ENCODE measurements at regions not wholly inside any gene's neighbourhood (a gene's known extent, or its start where the extent isn't known, plus 50 kb on each side); places are given as distances from the start of the nearest gene placed in this dataset.

- H3K4me3 ChIP-seq (ENCODE audit: control insufficient read depth, low read depth, low read length) = no peak overlapping the region
- no peak for DNase-seq (ENCODE audit: low read depth)
- no peak for TF ChIP-seq CTCF (conservative IDR thresholded peaks at IDR 0.05; ENCODE audit: control insufficient read depth, insufficient read depth, low read depth, low read length)
Measured at GRCh38 chr6:93471281-93471680, 51.9 kb upstream of the EPHA7 start.

Data from fibroblast of mammary gland (primary cell).